Neural cell (in vitro differentiated cells): ENCODE measurements at regions not wholly inside any gene's neighbourhood (a gene's known extent, or its start where the extent isn't known, plus 50 kb on each side); places are given as distances from the start of the nearest gene placed in this dataset.

ENCODE experiments used
- H2AFZ ChIP-seq: fragments of 200-600, 300-800 bp; sonication (generic), shearing (Covaris generic); 2 replicates; pipeline ENCODE4 v1.6.0; 2014; ENCODE audit warnings: low read depth, mild to moderate bottlenecking, antibody characterized with exemption, low read length, moderate library complexity
- H3F3A ChIP-seq: fragments of 200-600 bp; shearing (Covaris generic); 2 replicates; pipeline ENCODE4 v1.6.1; 2016; ENCODE audit warnings: mild to moderate bottlenecking, moderate library complexity, mixed read lengths, antibody characterized with exemption, low read length; ENCODE audit not compliant: insufficient read depth, poor library complexity, severe bottlenecking
- H3K27ac ChIP-seq: fragments of 200-600, 300-800 bp; sonication (generic), shearing (Covaris generic); 2 replicates; pipeline ENCODE4 v1.5.1; 2014; ENCODE audit warnings: mild to moderate bottlenecking, low read length, moderate library complexity
- H3K27me3 ChIP-seq: fragments of 300-800, 200-600 bp; sonication (generic), shearing (Covaris generic); 2 replicates; pipeline ENCODE4 v1.6.0; 2014; ENCODE audit warnings: mild to moderate bottlenecking, low read depth, low read length, moderate library complexity; ENCODE audit not compliant: insufficient read depth
- H3K36me3 ChIP-seq: fragments of 300-800, 200-600 bp; sonication (generic), shearing (Covaris generic); 2 replicates; pipeline ENCODE4 v1.5.1; 2014; ENCODE audit warnings: mild to moderate bottlenecking, antibody characterized with exemption, low read length, moderate library complexity; ENCODE audit not compliant: insufficient read depth
- H3K4me2 ChIP-seq: fragments of 300-800, 200-600 bp; sonication (generic), shearing (Covaris generic); 2 replicates; pipeline ENCODE4 v1.6.0; 2014; ENCODE audit warnings: mild to moderate bottlenecking, low read length
- H3K4me3 ChIP-seq: fragments of 300-800, 200-600 bp; sonication (generic), shearing (Covaris generic); 2 replicates; pipeline ENCODE4 v1.5.1; 2014; ENCODE audit warnings: mild to moderate bottlenecking, low read length, moderate library complexity
- H3K79me2 ChIP-seq: fragments of 200-600 bp; shearing (Covaris generic); replicated peaks from 2 replicates; pipeline ENCODE4 v1.6.0; 2014; ENCODE audit warnings: mild to moderate bottlenecking, low read length, moderate library complexity; ENCODE audit not compliant: insufficient read depth
- H3K9ac ChIP-seq: fragments of 300-800, 200-600 bp; sonication (generic), shearing (Covaris generic); 2 replicates; pipeline ENCODE4 v1.6.1; 2016; ENCODE audit warnings: mild to moderate bottlenecking, low read length, mixed read lengths
- H3K9me2 ChIP-seq: fragments of 200-600 bp; shearing (Covaris generic); 2 replicates; pipeline ENCODE4 v1.6.1; 2016; ENCODE audit warnings: mild to moderate bottlenecking, low read length, mixed read lengths; ENCODE audit not compliant: insufficient read depth
- H3K9me3 ChIP-seq: fragments of 200-600, 300-800 bp; sonication (generic), shearing (Covaris generic); 2 replicates; pipeline ENCODE4 v1.6.1; 2016; ENCODE audit warnings: mild to moderate bottlenecking, mixed run types, low read length, moderate library complexity, mixed read lengths
- H4K20me1 ChIP-seq: fragments of 200-600 bp; shearing (Covaris generic); 2 replicates; pipeline ENCODE4 v1.6.1; 2016; ENCODE audit warnings: mild to moderate bottlenecking, mixed run types; ENCODE audit not compliant: insufficient read depth
- EP300 ChIP-seq: fragments of 450-650 bp; conservative IDR thresholded peaks from 2 replicates; pipeline ENCODE4 v1.6.1; 2014; ENCODE audit warnings: antibody characterized with exemption, mild to moderate bottlenecking, moderate library complexity; ENCODE audit not compliant: poor library complexity, severe bottlenecking
- EZH2 ChIP-seq: fragments of 200-600, 300-800 bp; shearing (Covaris generic), sonication (generic); IDR thresholded peaks from 2 replicates; pipeline ENCODE4 v1.6.1; 2014; ENCODE audit warnings: antibody characterized with exemption, low read length, borderline replicate concordance, mild to moderate bottlenecking; ENCODE audit not compliant: insufficient read depth, poor library complexity, severe bottlenecking
- MXI1 ChIP-seq: fragments of 450-650 bp; conservative IDR thresholded peaks from 2 replicates; pipeline ENCODE4 v1.6.1; 2014; ENCODE audit warnings: antibody characterized with exemption, mild to moderate bottlenecking; ENCODE audit not compliant: poor library complexity, severe bottlenecking
- POLR2AphosphoS5 ChIP-seq: IDR thresholded peaks from 2 replicates; pipeline ENCODE4 v1.6.1; 2012
- RAD21 ChIP-seq: fragments of 450-650 bp; conservative IDR thresholded peaks from 2 replicates; pipeline ENCODE4 v1.6.1; 2014; ENCODE audit warnings: antibody characterized with exemption, mild to moderate bottlenecking, moderate library complexity
- SMC3 ChIP-seq: fragments of 450-650 bp; conservative IDR thresholded peaks from 2 replicates; pipeline ENCODE4 v1.6.1; 2014; ENCODE audit warnings: antibody characterized with exemption, mild to moderate bottlenecking, moderate library complexity; ENCODE audit not compliant: poor library complexity
- TAF1 ChIP-seq: IDR thresholded peaks from 2 replicates; pipeline ENCODE4 v1.6.1; 2012; ENCODE audit warnings: low read depth
- TF ChIP-seq, protein P1 (sequence below): IDR thresholded peaks from 2 replicates; pipeline ENCODE4 v1.6.1; 2012; ENCODE audit warnings: borderline replicate concordance
- TF ChIP-seq, protein P2 (sequence below): fragments of 450-650 bp; IDR thresholded peaks from 2 replicates; pipeline ENCODE4 v1.5.1; 2014; ENCODE audit warnings: antibody characterized with exemption, mild to moderate bottlenecking, moderate library complexity; ENCODE audit not compliant: poor library complexity, severe bottlenecking

DNA sequence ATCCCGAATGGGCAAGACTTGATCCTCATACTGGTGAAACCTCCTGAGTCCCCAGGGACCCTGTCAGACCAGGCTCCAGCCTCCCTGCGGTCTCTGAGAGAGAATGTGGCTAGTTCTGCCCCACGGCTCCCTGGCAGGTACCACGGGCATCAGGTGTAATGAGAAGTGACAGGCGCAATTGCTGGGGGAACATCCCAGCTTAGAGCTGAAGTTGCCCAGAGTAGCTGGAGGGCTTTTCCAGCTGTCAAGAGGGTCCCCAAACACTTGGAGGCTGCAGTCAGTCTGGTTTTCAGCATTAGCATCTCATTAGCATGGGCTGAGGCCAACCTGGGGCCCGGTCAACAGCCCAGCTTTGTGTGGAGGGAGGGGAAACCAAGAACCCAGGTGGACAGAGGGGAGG is 100.0 kb upstream of the TMEM132E start:
- no peaks in the 10 kb centered on the region for H3K79me2 ChIP-seq
- no peak overlapping the region for H2AFZ ChIP-seq
- H3K9me3 ChIP-seq = no peaks in the 10 kb centered on the region
- H3K4me2 ChIP-seq = no peak overlapping the region
- H3K9ac ChIP-seq = no peak overlapping the region
- no peak overlapping the region for H3K4me3 ChIP-seq
- H3K36me3 ChIP-seq = no peaks in the 10 kb centered on the region
- TF ChIP-seq, protein P1, sequence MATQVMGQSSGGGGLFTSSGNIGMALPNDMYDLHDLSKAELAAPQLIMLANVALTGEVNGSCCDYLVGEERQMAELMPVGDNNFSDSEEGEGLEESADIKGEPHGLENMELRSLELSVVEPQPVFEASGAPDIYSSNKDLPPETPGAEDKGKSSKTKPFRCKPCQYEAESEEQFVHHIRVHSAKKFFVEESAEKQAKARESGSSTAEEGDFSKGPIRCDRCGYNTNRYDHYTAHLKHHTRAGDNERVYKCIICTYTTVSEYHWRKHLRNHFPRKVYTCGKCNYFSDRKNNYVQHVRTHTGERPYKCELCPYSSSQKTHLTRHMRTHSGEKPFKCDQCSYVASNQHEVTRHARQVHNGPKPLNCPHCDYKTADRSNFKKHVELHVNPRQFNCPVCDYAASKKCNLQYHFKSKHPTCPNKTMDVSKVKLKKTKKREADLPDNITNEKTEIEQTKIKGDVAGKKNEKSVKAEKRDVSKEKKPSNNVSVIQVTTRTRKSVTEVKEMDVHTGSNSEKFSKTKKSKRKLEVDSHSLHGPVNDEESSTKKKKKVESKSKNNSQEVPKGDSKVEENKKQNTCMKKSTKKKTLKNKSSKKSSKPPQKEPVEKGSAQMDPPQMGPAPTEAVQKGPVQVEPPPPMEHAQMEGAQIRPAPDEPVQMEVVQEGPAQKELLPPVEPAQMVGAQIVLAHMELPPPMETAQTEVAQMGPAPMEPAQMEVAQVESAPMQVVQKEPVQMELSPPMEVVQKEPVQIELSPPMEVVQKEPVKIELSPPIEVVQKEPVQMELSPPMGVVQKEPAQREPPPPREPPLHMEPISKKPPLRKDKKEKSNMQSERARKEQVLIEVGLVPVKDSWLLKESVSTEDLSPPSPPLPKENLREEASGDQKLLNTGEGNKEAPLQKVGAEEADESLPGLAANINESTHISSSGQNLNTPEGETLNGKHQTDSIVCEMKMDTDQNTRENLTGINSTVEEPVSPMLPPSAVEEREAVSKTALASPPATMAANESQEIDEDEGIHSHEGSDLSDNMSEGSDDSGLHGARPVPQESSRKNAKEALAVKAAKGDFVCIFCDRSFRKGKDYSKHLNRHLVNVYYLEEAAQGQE = no peak
- TF ChIP-seq, protein P2, sequence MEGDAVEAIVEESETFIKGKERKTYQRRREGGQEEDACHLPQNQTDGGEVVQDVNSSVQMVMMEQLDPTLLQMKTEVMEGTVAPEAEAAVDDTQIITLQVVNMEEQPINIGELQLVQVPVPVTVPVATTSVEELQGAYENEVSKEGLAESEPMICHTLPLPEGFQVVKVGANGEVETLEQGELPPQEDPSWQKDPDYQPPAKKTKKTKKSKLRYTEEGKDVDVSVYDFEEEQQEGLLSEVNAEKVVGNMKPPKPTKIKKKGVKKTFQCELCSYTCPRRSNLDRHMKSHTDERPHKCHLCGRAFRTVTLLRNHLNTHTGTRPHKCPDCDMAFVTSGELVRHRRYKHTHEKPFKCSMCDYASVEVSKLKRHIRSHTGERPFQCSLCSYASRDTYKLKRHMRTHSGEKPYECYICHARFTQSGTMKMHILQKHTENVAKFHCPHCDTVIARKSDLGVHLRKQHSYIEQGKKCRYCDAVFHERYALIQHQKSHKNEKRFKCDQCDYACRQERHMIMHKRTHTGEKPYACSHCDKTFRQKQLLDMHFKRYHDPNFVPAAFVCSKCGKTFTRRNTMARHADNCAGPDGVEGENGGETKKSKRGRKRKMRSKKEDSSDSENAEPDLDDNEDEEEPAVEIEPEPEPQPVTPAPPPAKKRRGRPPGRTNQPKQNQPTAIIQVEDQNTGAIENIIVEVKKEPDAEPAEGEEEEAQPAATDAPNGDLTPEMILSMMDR = no peak
- no peak for TF ChIP-seq TAF1
- TF ChIP-seq EP300 = no peak
- no peak for TF ChIP-seq EZH2
- no peak for TF ChIP-seq MXI1
- no peak for TF ChIP-seq POLR2AphosphoS5
- TF ChIP-seq RAD21 = no peak
- TF ChIP-seq SMC3 = no peak
- no peaks in the 10 kb centered on the region for H3K9me2 ChIP-seq
- no peak overlapping the region for H3K27ac ChIP-seq
- H3F3A ChIP-seq = no peaks in the 10 kb centered on the region
- H3K27me3 ChIP-seq = no peaks in the 10 kb centered on the region
- no peaks in the 10 kb centered on the region for H4K20me1 ChIP-seq

DNA sequence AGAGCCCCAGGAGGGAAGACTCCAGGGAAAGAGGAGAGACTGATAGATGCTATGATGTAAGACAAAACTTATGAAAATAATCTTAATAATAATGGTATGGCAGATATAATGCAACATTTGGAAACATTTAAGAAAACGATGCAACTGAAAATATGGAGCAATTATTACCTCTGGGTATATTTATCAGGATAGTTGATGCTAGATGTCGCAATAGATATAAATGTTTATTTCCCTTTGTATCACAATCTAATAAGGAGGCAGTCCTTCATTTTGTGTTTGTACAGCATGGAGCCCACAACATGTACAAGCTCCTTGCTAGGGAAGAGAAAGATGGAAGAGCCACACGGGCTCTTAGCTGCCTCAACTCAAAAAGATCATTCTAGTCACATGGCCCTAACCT is 101.1 kb upstream of the TMEM132E start:
- no peak overlapping the region for H3K4me2 ChIP-seq
- no peak overlapping the region for H3K9ac ChIP-seq
- H4K20me1 ChIP-seq = no peaks in the 10 kb centered on the region
- H3K4me3 ChIP-seq = no peak overlapping the region
- TF ChIP-seq TAF1 (no peak), EZH2 (no peak), SMC3 (no peak)
- H3K27ac ChIP-seq = no peak overlapping the region
- no peaks in the 10 kb centered on the region for H3K36me3 ChIP-seq
- H3F3A ChIP-seq = no peaks in the 10 kb centered on the region
- H3K79me2 ChIP-seq = no peaks in the 10 kb centered on the region
- no peaks in the 10 kb centered on the region for H3K27me3 ChIP-seq
- H3K9me2 ChIP-seq = no peaks in the 10 kb centered on the region
- H3K9me3 ChIP-seq = no peaks in the 10 kb centered on the region
- no peak overlapping the region for H2AFZ ChIP-seq

DNA sequence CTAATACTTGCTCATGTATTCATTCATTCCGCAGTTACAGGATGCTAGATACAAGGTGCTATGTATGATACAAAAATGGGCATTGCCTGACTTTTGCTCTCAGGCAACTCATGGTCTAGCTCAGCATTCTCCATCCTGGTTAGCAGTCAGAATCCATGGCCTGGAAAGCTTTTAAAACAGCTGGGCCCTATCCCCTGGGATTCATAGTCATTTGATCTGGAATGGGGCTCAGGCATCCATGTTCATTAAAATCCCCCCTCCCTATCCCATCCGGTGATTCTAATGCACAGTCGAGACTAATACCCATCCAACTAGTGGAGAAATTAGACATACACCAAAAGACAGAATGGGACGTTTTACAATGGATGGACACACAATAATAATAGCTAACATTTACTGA is 104.1 kb upstream of the TMEM132E start:
- no peaks in the 10 kb centered on the region for H3K9me3 ChIP-seq
- H3K4me3 ChIP-seq = no peak overlapping the region
- H2AFZ ChIP-seq = no peak overlapping the region
- no peak overlapping the region for H3K27ac ChIP-seq
- H3F3A ChIP-seq = no peaks in the 10 kb centered on the region
- no peaks in the 10 kb centered on the region for H3K27me3 ChIP-seq
- H3K9ac ChIP-seq = no peak overlapping the region
- no peaks in the 10 kb centered on the region for H4K20me1 ChIP-seq
- no peak for TF ChIP-seq RAD21
- H3K9me2 ChIP-seq = no peaks in the 10 kb centered on the region
- H3K79me2 ChIP-seq = no peaks in the 10 kb centered on the region
- no peak overlapping the region for H3K4me2 ChIP-seq
- H3K36me3 ChIP-seq = no peaks in the 10 kb centered on the region
